Thyroid gland (tissue), 4 donors: ENCODE measurements at regions not wholly inside any gene's neighbourhood (a gene's known extent, or its start where the extent isn't known, plus 50 kb on each side); places are given as distances from the start of the nearest gene placed in this dataset.

Experiments
- POLR2A ChIP-seq, 2 donors: fragments of 450-650 bp; IDR thresholded peaks; one replicate each; pipeline ENCODE4 v1.6.1; 2017; ENCODE audit warnings: antibody characterized with exemption in 2 of 2, mild to moderate bottlenecking in 2 of 2, moderate library complexity in 1 of 2
- TF ChIP-seq, protein P1 (sequence below), 6 experiments: fragments of 200-600 bp in 3 of 6; fragments of 450-650 bp in 3 of 6; sonication (generic) in 3 of 6; IDR thresholded peaks; one replicate each; pipeline ENCODE4 v1.5.1; 2016 to 2019; ENCODE audit warnings: antibody characterized with exemption in 6 of 6, mild to moderate bottlenecking in 2 of 6, inconsistent platforms in 1 of 6, moderate library complexity in 1 of 6

DNA sequence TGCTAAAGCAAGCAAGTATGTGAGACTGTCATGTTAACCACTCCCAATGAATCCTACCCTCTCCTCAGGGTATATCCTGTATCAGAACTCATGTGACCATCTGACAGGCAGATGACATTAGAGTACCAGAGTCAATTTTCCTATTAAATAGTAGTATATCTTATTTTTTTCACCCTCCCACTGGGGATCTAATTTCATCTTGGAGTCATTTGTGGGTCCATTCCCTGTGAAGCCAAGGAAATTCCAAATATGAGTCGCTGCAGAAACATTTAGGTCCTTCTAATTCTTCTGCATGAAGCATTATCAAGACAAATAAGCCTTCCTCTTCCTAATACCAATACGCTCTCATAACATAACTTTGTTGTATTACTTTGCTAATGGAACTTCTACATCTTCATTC, 52.2 kb upstream of the BLTP1 start:
- TF ChIP-seq, protein P1, sequence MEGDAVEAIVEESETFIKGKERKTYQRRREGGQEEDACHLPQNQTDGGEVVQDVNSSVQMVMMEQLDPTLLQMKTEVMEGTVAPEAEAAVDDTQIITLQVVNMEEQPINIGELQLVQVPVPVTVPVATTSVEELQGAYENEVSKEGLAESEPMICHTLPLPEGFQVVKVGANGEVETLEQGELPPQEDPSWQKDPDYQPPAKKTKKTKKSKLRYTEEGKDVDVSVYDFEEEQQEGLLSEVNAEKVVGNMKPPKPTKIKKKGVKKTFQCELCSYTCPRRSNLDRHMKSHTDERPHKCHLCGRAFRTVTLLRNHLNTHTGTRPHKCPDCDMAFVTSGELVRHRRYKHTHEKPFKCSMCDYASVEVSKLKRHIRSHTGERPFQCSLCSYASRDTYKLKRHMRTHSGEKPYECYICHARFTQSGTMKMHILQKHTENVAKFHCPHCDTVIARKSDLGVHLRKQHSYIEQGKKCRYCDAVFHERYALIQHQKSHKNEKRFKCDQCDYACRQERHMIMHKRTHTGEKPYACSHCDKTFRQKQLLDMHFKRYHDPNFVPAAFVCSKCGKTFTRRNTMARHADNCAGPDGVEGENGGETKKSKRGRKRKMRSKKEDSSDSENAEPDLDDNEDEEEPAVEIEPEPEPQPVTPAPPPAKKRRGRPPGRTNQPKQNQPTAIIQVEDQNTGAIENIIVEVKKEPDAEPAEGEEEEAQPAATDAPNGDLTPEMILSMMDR (IDR thresholded peaks at IDR 0.05), result no peak
- TF ChIP-seq POLR2A (IDR thresholded peaks at IDR 0.05), result no peak
